Kidney epithelial cell (primary cell): ENCODE measurements at regions not wholly inside any gene's neighbourhood (a gene's known extent, or its start where the extent isn't known, plus 50 kb on each side); places are given as distances from the start of the nearest gene placed in this dataset.

Experiments
- DNase-seq: peaks from one replicate; pipeline ENCODE4 v3.0.0-alpha.2; 2010; ENCODE audit warnings: low read depth
- H3K27me3 ChIP-seq: 2 replicates; pipeline ENCODE4 v1.6.0; 2011; ENCODE audit warnings: low read length; ENCODE audit not compliant: control insufficient read depth, insufficient read depth
- H3K36me3 ChIP-seq: 2 replicates; pipeline ENCODE4 v1.5.1; 2011; ENCODE audit warnings: low read length; ENCODE audit not compliant: control insufficient read depth, insufficient read depth
- H3K4me3 ChIP-seq: 2 replicates; pipeline ENCODE4 v1.5.1; 2011; ENCODE audit warnings: low read depth, mild to moderate bottlenecking, control low read depth, low read length
- TF ChIP-seq, protein P1 (sequence below): IDR thresholded peaks from 2 replicates; pipeline ENCODE4 v1.5.1; 2011; ENCODE audit warnings: mild to moderate bottlenecking, moderate library complexity, low read length, control low read depth, inconsistent platforms; ENCODE audit not compliant: insufficient read depth, poor library complexity, severe bottlenecking

DNA sequence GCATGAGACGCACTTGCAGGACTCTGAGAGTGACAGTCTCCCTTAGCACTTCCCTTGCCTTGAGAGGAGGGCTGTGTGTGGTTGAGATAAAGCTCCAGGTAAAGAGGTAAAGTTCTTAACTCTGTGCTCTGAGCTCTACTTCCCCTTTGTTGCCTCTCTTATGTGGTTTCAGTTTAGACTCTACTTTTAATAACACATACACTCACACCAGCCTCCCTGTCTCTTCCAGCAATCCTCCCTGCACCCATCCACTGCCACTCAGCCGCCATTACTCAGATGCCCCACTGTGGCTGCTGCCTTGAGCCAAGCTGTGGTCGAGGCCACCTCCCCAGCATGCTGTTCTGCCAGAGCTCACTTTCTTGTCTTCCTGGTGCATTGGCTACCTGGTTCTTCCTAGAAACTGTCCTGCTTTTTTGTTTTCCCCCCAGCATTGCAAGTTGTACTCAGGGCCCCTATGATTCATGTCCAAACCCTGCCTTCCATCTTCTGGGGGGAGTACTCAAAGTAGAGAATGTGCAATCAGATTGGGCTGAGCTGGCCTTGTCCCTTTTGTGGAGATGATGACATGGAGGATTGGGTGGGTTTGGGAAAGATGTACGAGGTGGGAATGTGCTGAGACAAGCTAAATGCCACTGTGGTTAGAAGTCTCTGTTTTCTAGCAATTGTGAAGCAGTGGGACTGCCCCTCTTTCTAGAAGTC, 115.5 kb upstream of the PARP11 start:
- H3K27me3 ChIP-seq, result peaks cover 19% of the 10 kb centered on the region
- H3K36me3 ChIP-seq, result no peaks in the 10 kb centered on the region
- no peak for DNase-seq

DNA sequence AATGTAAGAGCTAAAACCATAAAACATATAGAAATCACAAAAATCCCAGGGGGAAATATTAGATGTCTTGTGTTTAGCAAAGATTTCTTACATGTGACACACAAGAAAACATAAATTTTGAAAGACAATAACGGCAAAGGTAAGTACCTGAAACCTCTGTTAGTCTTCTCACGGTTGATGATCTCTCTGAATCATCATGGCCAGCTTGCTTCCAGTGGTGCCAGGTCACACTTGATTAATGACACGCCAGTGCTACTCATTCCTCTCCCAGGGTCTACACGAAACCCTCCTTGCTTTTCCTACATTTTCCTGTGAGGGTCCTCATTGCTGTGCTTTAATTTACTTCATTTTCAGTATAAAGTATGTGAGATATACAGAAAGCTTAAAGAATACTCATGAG, 114.4 kb upstream of the PARP11 start:
- H3K36me3 ChIP-seq, result no peaks in the 10 kb centered on the region
- DNase-seq, result no peak
- peaks cover 13% of the 10 kb centered on the region for H3K27me3 ChIP-seq
- TF ChIP-seq, protein P1, sequence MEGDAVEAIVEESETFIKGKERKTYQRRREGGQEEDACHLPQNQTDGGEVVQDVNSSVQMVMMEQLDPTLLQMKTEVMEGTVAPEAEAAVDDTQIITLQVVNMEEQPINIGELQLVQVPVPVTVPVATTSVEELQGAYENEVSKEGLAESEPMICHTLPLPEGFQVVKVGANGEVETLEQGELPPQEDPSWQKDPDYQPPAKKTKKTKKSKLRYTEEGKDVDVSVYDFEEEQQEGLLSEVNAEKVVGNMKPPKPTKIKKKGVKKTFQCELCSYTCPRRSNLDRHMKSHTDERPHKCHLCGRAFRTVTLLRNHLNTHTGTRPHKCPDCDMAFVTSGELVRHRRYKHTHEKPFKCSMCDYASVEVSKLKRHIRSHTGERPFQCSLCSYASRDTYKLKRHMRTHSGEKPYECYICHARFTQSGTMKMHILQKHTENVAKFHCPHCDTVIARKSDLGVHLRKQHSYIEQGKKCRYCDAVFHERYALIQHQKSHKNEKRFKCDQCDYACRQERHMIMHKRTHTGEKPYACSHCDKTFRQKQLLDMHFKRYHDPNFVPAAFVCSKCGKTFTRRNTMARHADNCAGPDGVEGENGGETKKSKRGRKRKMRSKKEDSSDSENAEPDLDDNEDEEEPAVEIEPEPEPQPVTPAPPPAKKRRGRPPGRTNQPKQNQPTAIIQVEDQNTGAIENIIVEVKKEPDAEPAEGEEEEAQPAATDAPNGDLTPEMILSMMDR, result no peak
- H3K4me3 ChIP-seq, result no peak overlapping the region

More for the DNA sequence above, 115.5 kb upstream of the PARP11 start:
- H3K4me3 ChIP-seq, result no peak overlapping the region
- TF ChIP-seq, protein P1, result no peak

DNA sequence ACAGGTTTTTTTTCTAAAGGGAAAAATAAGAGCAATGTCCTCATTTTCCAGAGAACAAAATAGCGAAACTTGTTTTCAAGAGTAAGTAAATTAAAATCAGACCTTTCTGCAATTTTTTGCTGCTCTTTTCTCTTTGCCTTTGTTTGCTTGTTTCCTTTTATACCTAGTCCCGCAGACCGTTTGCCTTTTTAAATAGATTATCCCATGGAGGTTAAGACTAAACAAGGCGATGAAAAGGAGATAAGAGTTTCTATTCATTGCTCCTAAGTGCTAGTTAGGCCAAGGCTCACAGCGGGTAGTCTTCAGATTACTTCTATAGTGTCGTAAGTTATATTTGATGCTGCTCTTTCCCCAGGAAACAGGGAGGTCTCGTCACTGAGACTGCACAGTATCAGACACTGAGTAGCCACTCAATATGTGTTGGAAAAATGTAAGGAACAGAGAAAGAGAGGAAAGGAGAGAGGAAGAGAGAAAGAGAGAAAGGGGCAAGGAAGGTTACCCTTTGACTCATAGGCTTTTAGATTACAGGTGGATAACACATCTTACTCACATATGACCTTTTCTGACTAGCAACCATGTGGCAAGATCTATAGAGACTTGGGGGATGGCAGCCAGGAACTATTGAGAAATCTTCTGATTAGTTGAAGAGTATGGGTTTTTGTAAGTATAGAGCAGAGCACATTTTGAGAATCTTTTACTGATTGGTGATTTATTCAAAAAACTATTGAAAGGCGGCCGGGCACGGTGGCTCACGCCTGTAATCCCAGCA, 107.5 kb upstream of the PARP11 start:
- TF ChIP-seq, protein P1, result no peak
- H3K36me3 ChIP-seq, result no peaks in the 10 kb centered on the region
- DNase-seq, result no peak
- H3K27me3 ChIP-seq, result no peaks in the 10 kb centered on the region
- no peak overlapping the region for H3K4me3 ChIP-seq

DNA sequence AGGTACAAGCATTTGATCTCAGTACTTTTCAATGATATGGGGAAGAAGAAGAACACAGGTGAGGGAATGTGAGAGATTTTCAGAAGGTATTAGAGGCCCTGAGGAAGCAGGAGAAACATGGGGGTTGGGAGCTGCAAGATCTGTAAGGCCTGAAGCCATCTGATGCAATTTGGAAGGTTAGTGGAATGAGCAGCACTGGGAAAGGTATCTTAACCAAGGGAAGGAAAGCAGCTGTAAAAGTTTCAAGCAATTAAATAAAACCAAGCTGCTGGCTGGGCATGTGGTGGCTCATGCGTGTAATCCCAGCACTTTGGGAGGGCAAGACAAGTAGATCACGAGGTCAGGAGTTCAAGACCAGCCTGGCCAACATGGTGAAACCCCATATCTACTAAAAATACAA, 104.4 kb upstream of the PARP11 start:
- Histone ChIP-seq H3K36me3 (no peaks in the 10 kb centered on the region), H3K4me3 (no peak overlapping the region), H3K27me3 (no peaks in the 10 kb centered on the region)
- TF ChIP-seq, protein P1, result no peak
- DNase-seq, result no peak

DNA sequence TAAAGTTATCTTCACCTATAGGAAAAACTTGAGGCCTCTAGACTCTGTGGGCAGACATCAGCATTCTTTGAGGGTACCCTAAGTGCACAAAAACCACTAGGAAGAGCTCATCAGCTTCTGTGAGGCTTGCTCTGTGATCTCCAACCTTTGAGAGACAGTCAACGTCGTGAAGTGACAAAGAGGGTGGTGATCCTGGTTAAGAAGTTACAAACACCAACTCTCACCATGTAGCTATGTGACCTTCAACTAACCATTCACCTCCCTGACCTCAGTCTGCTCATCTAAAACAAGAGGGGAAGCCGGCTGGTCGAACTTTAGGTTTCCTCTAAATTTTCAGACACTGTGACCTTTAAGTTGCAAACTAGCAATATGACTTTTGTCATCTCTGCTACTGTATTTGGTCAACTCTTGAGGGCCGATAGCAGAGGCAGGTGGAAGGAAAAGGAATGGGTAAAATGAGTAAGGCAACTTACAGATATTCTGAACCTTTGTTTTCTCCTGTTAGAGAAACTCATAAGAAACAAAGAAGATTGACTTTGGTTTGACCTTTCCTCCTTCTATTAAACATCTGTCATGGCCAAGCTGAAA, 103.2 kb upstream of the PARP11 start:
- H3K4me3 ChIP-seq, result no peak overlapping the region
- DNase-seq, result no peak
- no peaks in the 10 kb centered on the region for H3K36me3 ChIP-seq
- TF ChIP-seq, protein P1, result no peak
- no peaks in the 10 kb centered on the region for H3K27me3 ChIP-seq

DNA sequence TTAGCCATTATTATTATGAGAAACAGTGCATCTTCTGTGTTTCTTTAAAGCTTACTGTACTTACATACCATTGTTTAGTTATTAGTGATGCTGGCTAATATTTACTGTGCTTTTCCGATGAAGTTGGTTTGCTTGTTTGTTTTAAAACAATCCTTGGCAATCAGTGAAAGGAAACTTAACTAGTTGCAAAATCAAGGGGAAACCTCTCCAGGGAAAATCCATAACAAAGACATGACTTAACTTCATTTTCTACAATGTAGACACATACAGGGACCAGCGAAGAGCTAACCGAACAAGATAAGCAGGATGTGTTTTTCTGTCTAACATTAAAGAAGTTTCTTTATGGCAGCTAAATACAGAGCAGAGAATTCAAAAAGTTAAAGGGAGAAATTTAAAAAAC, 102.5 kb upstream of the PARP11 start:
- Histone ChIP-seq H3K27me3 (no peaks in the 10 kb centered on the region), H3K36me3 (no peaks in the 10 kb centered on the region), H3K4me3 (no peak overlapping the region)
- no peak for DNase-seq
- TF ChIP-seq, protein P1, result no peak
